SK-N-MC (cell line): ENCODE measurements at regions not wholly inside any gene's neighbourhood (a gene's known extent, or its start where the extent isn't known, plus 50 kb on each side); places are given as distances from the start of the nearest gene placed in this dataset.

Experiments used
- EZH2 ChIP-seq: fragments of 200-600 bp; sonication (generic); IDR thresholded peaks from one replicate; pipeline ENCODE4 v1.6.1; 2017; ENCODE audit warnings: antibody characterized with exemption
- POLR2AphosphoS5 ChIP-seq: IDR thresholded peaks from 2 replicates; pipeline ENCODE4 v1.6.1; 2012; ENCODE audit warnings: mild to moderate bottlenecking, low read depth, low read length, borderline replicate concordance

GRCh38 chr4:34281826-34282225, 1962.5 kb downstream of the ARAP2 start:
- TF ChIP-seq POLR2AphosphoS5 (no peak), EZH2 (no peak)
